DOHH2 (cell line): ENCODE measurements at regions not wholly inside any gene's neighbourhood (a gene's known extent, or its start where the extent isn't known, plus 50 kb on each side); places are given as distances from the start of the nearest gene placed in this dataset.

Experiments
- H3F3A ChIP-seq: fragments of 200-600 bp; sonication (generic), shearing (Covaris generic); 2 replicates; pipeline ENCODE4 v1.6.0; 2016; ENCODE audit warnings: antibody characterized with exemption, mild to moderate bottlenecking; ENCODE audit not compliant: control insufficient read depth, insufficient read depth
- H3K27ac ChIP-seq: fragments of 200-600 bp; sonication (generic); 2 replicates; pipeline ENCODE4 v1.5.1; 2014; ENCODE audit warnings: low read depth, mild to moderate bottlenecking, low read length, moderate library complexity
- H3K27me3 ChIP-seq: fragments of 200-600 bp; sonication (generic); 2 replicates; pipeline ENCODE4 v1.6.1; 2014; ENCODE audit warnings: mild to moderate bottlenecking, low read length, mixed read lengths; ENCODE audit not compliant: control insufficient read depth
- H3K36me3 ChIP-seq: fragments of 200-600 bp; sonication (generic); 2 replicates; pipeline ENCODE4 v1.6.1; 2014; ENCODE audit warnings: mild to moderate bottlenecking, low read length, moderate library complexity, mixed read lengths; ENCODE audit not compliant: control insufficient read depth
- H3K4me1 ChIP-seq: fragments of 200-600 bp; sonication (generic); 2 replicates; pipeline ENCODE4 v1.6.1; 2014; ENCODE audit warnings: mild to moderate bottlenecking, low read length, mixed read lengths; ENCODE audit not compliant: control insufficient read depth
- H3K4me2 ChIP-seq: fragments of 200-600 bp; sonication (generic); 2 replicates; pipeline ENCODE4 v1.6.0; 2014; ENCODE audit warnings: mild to moderate bottlenecking, low read length, moderate library complexity
- H3K4me3 ChIP-seq: fragments of 200-600 bp; sonication (generic); 2 replicates; pipeline ENCODE4 v1.5.1; 2014; ENCODE audit warnings: mild to moderate bottlenecking, low read length, mixed read lengths
- H3K79me2 ChIP-seq: fragments of 200-600 bp; sonication (generic); 2 replicates; pipeline ENCODE4 v1.6.1; 2014; ENCODE audit warnings: mild to moderate bottlenecking, low read length, mixed read lengths; ENCODE audit not compliant: control insufficient read depth
- H3K9me2 ChIP-seq: fragments of 200-600 bp; sonication (generic); replicated peaks from 2 replicates; pipeline ENCODE4 v1.6.1; 2014; ENCODE audit warnings: mild to moderate bottlenecking, low read length, mixed read lengths; ENCODE audit not compliant: control insufficient read depth
- H3K9me3 ChIP-seq: fragments of 200-600 bp; sonication (generic); 2 replicates; pipeline ENCODE4 v1.6.1; 2014; ENCODE audit warnings: antibody characterized with exemption, low read length, mixed read lengths; ENCODE audit not compliant: control insufficient read depth, insufficient read depth
- H4K20me1 ChIP-seq: fragments of 200-600 bp; sonication (generic); 2 replicates; pipeline ENCODE4 v1.6.0; 2014; ENCODE audit warnings: low read depth, mild to moderate bottlenecking, antibody characterized with exemption, low read length, moderate library complexity; ENCODE audit not compliant: control insufficient read depth, insufficient read depth
- EZH2phosphoT487 ChIP-seq: fragments of 200-600 bp; sonication (generic); IDR thresholded peaks from 2 replicates; pipeline ENCODE4 v1.6.1; 2017; ENCODE audit warnings: borderline replicate concordance, mild to moderate bottlenecking, antibody characterized with exemption, low read length, moderate library complexity, mixed read lengths
- TF ChIP-seq, protein P1 (sequence below): fragments of 200-600 bp; sonication (generic); IDR thresholded peaks from one replicate; pipeline ENCODE4 v1.5.1; 2014; ENCODE audit warnings: antibody characterized with exemption, mild to moderate bottlenecking, low read depth, low read length; ENCODE audit not compliant: poor library complexity, severe bottlenecking

DNA sequence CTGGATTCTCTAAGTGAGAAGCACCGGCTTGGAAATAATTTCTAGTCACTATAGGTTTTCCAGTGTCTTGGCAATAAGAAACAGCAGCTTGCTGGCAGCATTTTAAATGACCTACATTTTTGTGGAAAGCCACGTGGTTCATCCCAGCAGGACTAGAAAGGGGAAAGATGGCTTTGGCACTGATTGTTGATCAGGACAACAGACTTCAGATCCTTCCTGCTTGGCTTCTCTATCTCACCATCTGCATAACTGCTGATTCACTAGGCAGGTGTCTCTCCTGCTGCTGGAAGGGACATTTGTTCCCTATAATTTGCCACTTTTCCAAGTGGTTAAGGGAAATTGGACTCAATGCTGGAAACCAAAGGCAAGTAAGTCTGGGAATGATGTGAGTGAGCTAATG, 131.0 kb downstream of the TTC8 start:
- Histone ChIP-seq H3K4me1 (no peaks in the 10 kb centered on the region), H3K36me3 (no peaks in the 10 kb centered on the region), H3K27me3 (no peaks in the 10 kb centered on the region), H4K20me1 (no peaks in the 10 kb centered on the region), H3K9me2 (no peaks in the 10 kb centered on the region), H3K4me2 (no peak overlapping the region), H3K79me2 (no peaks in the 10 kb centered on the region), H3K9me3 (peaks cover 7% of the 10 kb centered on the region; the same call in 1 of the 2 replicates), H3K4me3 (no peak overlapping the region), H3K27ac (no peak overlapping the region), H3F3A (no peaks in the 10 kb centered on the region)
- TF ChIP-seq, protein P1, sequence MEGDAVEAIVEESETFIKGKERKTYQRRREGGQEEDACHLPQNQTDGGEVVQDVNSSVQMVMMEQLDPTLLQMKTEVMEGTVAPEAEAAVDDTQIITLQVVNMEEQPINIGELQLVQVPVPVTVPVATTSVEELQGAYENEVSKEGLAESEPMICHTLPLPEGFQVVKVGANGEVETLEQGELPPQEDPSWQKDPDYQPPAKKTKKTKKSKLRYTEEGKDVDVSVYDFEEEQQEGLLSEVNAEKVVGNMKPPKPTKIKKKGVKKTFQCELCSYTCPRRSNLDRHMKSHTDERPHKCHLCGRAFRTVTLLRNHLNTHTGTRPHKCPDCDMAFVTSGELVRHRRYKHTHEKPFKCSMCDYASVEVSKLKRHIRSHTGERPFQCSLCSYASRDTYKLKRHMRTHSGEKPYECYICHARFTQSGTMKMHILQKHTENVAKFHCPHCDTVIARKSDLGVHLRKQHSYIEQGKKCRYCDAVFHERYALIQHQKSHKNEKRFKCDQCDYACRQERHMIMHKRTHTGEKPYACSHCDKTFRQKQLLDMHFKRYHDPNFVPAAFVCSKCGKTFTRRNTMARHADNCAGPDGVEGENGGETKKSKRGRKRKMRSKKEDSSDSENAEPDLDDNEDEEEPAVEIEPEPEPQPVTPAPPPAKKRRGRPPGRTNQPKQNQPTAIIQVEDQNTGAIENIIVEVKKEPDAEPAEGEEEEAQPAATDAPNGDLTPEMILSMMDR: no peak

GRCh38 chr14:88960496-88960895, 136.0 kb downstream of the TTC8 start:
- Histone ChIP-seq H3K79me2 (no peaks in the 10 kb centered on the region), H3K9me3 (no peaks in the 10 kb centered on the region), H3K4me3 (no peak overlapping the region), H3F3A (no peaks in the 10 kb centered on the region), H3K27ac (no peak overlapping the region), H3K4me1 (no peaks in the 10 kb centered on the region), H3K36me3 (no peaks in the 10 kb centered on the region), H4K20me1 (no peaks in the 10 kb centered on the region), H3K4me2 (no peak overlapping the region), H3K27me3 (no peaks in the 10 kb centered on the region), H3K9me2 (no peaks in the 10 kb centered on the region)
- TF ChIP-seq EZH2phosphoT487: no peak
- TF ChIP-seq, protein P1: no peak

GRCh38 chr14:88961214-88961613, 136.8 kb downstream of the TTC8 start:
- no peak overlapping the region for H3K4me3 ChIP-seq
- H3K9me2 ChIP-seq: no peaks in the 10 kb centered on the region
- H3K4me1 ChIP-seq: no peaks in the 10 kb centered on the region
- no peaks in the 10 kb centered on the region for H3K27me3 ChIP-seq
- H3K4me2 ChIP-seq: no peak overlapping the region
- H3K9me3 ChIP-seq: no peaks in the 10 kb centered on the region
- H4K20me1 ChIP-seq: no peaks in the 10 kb centered on the region
- H3K27ac ChIP-seq: no peak overlapping the region
- TF ChIP-seq EZH2phosphoT487: no peak
- TF ChIP-seq, protein P1: no peak
- H3F3A ChIP-seq: no peaks in the 10 kb centered on the region
- no peaks in the 10 kb centered on the region for H3K36me3 ChIP-seq
- no peaks in the 10 kb centered on the region for H3K79me2 ChIP-seq

- Histone ChIP-seq H3K27me3 (no peaks in the 10 kb centered on the region), H3K9me2 (no peaks in the 10 kb centered on the region), H3K79me2 (no peaks in the 10 kb centered on the region), H3F3A (no peaks in the 10 kb centered on the region), H4K20me1 (no peaks in the 10 kb centered on the region), H3K4me2 (no peak overlapping the region), H3K36me3 (no peaks in the 10 kb centered on the region), H3K27ac (no peak overlapping the region), H3K4me3 (no peak overlapping the region), H3K4me1 (no peaks in the 10 kb centered on the region), H3K9me3 (no peaks in the 10 kb centered on the region)
- no peak for TF ChIP-seq EZH2phosphoT487
- TF ChIP-seq, protein P1: no peak
Observed at GRCh38 chr14:88962356-88962755, 137.9 kb downstream of the TTC8 start.
